Lung microvascular endothelial cell (primary cell): ENCODE measurements at regions not wholly inside any gene's neighbourhood (a gene's known extent, or its start where the extent isn't known, plus 50 kb on each side); places are given as distances from the start of the nearest gene placed in this dataset.
"Not testable (repeated sequence)": the region's sequence is repeated elsewhere in the genome, so short reads cannot be mapped to it uniquely, and the experiment has no call there.

ENCODE experiments used
- DNase-seq, 2 donors: peaks; one replicate each; pipeline versions ENCODE4 v3.0.0 to v3.0.0-alpha.2; 2010; ENCODE audit warnings: low read depth in 2 of 2

GRCh38 chr4:134518574-134519217 is 317.1 kb upstream of the PABPC4L start:
- no peak for DNase-seq

- DNase-seq: no peak
Observed at GRCh38 chr4:134510544-134510943, 309.0 kb upstream of the PABPC4L start.

GRCh38 chr4:134505511-134505910 is 303.9 kb upstream of the PABPC4L start:
- DNase-seq: no peak

GRCh38 chr4:134501973-134502643 is 300.5 kb upstream of the PABPC4L start:
- no peak for DNase-seq

GRCh38 chr4:134501488-134501887 is 299.9 kb upstream of the PABPC4L start:
- not testable (repeated sequence) for DNase-seq

GRCh38 chr4:134499074-134499473 is 297.5 kb upstream of the PABPC4L start:
- no peak for DNase-seq

- no peak for DNase-seq
Observed at GRCh38 chr4:134490863-134491262, 289.3 kb upstream of the PABPC4L start.

GRCh38 chr4:134483514-134483913 is 281.9 kb upstream of the PABPC4L start:
- DNase-seq: not testable (repeated sequence)

- DNase-seq: no peak
Observed at GRCh38 chr4:134471569-134471968, 270.0 kb upstream of the PABPC4L start.

GRCh38 chr4:134470544-134470943 is 269.0 kb upstream of the PABPC4L start:
- DNase-seq: peak; percentile 15 to 41

GRCh38 chr4:134465417-134465816 is 263.8 kb upstream of the PABPC4L start:
- no peak for DNase-seq

- DNase-seq: no peak
Observed at GRCh38 chr4:134463771-134464170, 262.2 kb upstream of the PABPC4L start.

GRCh38 chr4:134426821-134427220 is 225.2 kb upstream of the PABPC4L start:
- DNase-seq: no peak

- no peak for DNase-seq
Observed at GRCh38 chr4:134425756-134426155, 224.2 kb upstream of the PABPC4L start.

- no peak for DNase-seq
Observed at GRCh38 chr4:134422776-134423175, 221.2 kb upstream of the PABPC4L start.

- no peak for DNase-seq
Observed at GRCh38 chr4:134421734-134422133, 220.1 kb upstream of the PABPC4L start.

- DNase-seq: no peak
Observed at GRCh38 chr4:134408897-134409296, 207.3 kb upstream of the PABPC4L start.

- no peak for DNase-seq
Observed at GRCh38 chr4:134401798-134402197, 200.2 kb upstream of the PABPC4L start.

GRCh38 chr4:134393592-134393991 is 192.0 kb upstream of the PABPC4L start:
- DNase-seq: no peak

- no peak for DNase-seq
Observed at GRCh38 chr4:134390319-134390718, 188.7 kb upstream of the PABPC4L start.

GRCh38 chr4:134388351-134388750 is 186.8 kb upstream of the PABPC4L start:
- no peak for DNase-seq

GRCh38 chr4:134382478-134383227 is 181.1 kb upstream of the PABPC4L start:
- no peak for DNase-seq

GRCh38 chr4:134375775-134376174 is 174.2 kb upstream of the PABPC4L start:
- DNase-seq: no peak
